PC-9 (cell line): ENCODE measurements at regions not wholly inside any gene's neighbourhood (a gene's known extent, or its start where the extent isn't known, plus 50 kb on each side); places are given as distances from the start of the nearest gene placed in this dataset.

ENCODE experiments used
- EZH2 ChIP-seq: fragments of 200-600 bp; sonication (generic); IDR thresholded peaks from 2 replicates; pipeline ENCODE4 v1.8.0; 2017; ENCODE audit warnings: antibody characterized with exemption, low read depth
- TF ChIP-seq, protein P1 (sequence below): fragments of 200-600 bp; sonication (generic); conservative IDR thresholded peaks from 2 replicates; pipeline ENCODE4 v1.6.1; 2017; ENCODE audit warnings: mixed run types, antibody characterized with exemption, mild to moderate bottlenecking, moderate library complexity

DNA sequence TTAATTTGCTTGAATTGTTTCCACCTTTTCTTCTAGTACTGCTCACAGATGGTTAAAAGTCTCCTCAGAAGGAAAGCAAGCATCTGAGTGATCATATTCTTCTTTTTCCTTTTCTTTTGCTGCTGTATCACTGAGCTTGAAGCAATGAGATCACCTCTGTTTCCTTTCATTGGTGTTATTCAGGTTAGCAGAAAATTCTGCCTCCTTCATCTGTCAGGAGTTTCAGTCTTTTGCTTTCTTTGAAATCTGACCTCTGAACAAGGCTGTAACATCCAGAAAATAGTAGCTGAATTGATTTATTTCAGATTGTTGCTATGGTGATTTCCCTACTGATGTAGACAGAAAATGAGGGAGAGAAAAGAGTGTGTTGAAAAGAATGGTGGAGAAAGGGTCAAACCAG lies 343.0 kb downstream of the MFSD1 start:
- TF ChIP-seq EZH2, result no peak
- TF ChIP-seq, protein P1, sequence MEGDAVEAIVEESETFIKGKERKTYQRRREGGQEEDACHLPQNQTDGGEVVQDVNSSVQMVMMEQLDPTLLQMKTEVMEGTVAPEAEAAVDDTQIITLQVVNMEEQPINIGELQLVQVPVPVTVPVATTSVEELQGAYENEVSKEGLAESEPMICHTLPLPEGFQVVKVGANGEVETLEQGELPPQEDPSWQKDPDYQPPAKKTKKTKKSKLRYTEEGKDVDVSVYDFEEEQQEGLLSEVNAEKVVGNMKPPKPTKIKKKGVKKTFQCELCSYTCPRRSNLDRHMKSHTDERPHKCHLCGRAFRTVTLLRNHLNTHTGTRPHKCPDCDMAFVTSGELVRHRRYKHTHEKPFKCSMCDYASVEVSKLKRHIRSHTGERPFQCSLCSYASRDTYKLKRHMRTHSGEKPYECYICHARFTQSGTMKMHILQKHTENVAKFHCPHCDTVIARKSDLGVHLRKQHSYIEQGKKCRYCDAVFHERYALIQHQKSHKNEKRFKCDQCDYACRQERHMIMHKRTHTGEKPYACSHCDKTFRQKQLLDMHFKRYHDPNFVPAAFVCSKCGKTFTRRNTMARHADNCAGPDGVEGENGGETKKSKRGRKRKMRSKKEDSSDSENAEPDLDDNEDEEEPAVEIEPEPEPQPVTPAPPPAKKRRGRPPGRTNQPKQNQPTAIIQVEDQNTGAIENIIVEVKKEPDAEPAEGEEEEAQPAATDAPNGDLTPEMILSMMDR, result no peak
